ENCODE measurements at regions not wholly inside any gene's neighbourhood (a gene's known extent, or its start where the extent isn't known, plus 50 kb on each side); places are given as distances from the start of the nearest gene placed in this dataset.

DNA sequence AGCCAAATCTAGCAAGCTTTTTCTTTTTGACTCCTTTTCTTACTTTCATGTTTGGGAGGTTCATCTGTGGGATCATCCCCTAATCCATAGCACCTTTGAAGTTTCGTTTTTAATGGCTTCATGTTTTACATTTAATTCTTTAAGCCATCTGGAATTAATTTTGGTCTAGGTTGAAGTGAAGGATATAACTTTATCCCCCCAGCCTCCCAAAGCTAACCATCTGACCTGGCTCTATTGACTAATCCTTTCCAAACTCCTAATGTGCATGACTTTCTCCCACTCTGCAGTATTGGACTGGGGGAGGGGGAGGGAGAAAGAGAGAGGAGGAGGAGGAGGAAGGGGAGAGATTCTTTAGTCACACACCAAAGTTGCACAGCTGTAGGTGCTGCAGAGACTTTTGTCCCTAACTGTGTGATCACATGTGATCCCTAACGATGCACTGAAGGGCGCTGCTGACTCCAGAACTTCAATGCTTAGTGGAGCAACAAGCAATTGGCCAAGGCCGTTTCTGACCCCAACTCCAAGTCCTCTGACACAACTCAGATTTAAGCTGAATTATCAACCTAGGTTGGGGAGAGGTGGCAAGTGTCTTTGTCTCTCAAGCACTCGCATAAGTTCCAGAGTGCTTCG lies 191.6 kb downstream of the HUNK start (continued):
- TF ChIP-seq, protein P1, sequence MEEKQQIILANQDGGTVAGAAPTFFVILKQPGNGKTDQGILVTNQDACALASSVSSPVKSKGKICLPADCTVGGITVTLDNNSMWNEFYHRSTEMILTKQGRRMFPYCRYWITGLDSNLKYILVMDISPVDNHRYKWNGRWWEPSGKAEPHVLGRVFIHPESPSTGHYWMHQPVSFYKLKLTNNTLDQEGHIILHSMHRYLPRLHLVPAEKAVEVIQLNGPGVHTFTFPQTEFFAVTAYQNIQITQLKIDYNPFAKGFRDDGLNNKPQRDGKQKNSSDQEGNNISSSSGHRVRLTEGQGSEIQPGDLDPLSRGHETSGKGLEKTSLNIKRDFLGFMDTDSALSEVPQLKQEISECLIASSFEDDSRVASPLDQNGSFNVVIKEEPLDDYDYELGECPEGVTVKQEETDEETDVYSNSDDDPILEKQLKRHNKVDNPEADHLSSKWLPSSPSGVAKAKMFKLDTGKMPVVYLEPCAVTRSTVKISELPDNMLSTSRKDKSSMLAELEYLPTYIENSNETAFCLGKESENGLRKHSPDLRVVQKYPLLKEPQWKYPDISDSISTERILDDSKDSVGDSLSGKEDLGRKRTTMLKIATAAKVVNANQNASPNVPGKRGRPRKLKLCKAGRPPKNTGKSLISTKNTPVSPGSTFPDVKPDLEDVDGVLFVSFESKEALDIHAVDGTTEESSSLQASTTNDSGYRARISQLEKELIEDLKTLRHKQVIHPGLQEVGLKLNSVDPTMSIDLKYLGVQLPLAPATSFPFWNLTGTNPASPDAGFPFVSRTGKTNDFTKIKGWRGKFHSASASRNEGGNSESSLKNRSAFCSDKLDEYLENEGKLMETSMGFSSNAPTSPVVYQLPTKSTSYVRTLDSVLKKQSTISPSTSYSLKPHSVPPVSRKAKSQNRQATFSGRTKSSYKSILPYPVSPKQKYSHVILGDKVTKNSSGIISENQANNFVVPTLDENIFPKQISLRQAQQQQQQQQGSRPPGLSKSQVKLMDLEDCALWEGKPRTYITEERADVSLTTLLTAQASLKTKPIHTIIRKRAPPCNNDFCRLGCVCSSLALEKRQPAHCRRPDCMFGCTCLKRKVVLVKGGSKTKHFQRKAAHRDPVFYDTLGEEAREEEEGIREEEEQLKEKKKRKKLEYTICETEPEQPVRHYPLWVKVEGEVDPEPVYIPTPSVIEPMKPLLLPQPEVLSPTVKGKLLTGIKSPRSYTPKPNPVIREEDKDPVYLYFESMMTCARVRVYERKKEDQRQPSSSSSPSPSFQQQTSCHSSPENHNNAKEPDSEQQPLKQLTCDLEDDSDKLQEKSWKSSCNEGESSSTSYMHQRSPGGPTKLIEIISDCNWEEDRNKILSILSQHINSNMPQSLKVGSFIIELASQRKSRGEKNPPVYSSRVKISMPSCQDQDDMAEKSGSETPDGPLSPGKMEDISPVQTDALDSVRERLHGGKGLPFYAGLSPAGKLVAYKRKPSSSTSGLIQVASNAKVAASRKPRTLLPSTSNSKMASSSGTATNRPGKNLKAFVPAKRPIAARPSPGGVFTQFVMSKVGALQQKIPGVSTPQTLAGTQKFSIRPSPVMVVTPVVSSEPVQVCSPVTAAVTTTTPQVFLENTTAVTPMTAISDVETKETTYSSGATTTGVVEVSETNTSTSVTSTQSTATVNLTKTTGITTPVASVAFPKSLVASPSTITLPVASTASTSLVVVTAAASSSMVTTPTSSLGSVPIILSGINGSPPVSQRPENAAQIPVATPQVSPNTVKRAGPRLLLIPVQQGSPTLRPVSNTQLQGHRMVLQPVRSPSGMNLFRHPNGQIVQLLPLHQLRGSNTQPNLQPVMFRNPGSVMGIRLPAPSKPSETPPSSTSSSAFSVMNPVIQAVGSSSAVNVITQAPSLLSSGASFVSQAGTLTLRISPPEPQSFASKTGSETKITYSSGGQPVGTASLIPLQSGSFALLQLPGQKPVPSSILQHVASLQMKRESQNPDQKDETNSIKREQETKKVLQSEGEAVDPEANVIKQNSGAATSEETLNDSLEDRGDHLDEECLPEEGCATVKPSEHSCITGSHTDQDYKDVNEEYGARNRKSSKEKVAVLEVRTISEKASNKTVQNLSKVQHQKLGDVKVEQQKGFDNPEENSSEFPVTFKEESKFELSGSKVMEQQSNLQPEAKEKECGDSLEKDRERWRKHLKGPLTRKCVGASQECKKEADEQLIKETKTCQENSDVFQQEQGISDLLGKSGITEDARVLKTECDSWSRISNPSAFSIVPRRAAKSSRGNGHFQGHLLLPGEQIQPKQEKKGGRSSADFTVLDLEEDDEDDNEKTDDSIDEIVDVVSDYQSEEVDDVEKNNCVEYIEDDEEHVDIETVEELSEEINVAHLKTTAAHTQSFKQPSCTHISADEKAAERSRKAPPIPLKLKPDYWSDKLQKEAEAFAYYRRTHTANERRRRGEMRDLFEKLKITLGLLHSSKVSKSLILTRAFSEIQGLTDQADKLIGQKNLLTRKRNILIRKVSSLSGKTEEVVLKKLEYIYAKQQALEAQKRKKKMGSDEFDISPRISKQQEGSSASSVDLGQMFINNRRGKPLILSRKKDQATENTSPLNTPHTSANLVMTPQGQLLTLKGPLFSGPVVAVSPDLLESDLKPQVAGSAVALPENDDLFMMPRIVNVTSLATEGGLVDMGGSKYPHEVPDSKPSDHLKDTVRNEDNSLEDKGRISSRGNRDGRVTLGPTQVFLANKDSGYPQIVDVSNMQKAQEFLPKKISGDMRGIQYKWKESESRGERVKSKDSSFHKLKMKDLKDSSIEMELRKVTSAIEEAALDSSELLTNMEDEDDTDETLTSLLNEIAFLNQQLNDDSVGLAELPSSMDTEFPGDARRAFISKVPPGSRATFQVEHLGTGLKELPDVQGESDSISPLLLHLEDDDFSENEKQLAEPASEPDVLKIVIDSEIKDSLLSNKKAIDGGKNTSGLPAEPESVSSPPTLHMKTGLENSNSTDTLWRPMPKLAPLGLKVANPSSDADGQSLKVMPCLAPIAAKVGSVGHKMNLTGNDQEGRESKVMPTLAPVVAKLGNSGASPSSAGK (IDR thresholded peaks at IDR 0.05): no peak
- TF ChIP-seq HINFP (tag; conservative IDR thresholded peaks at IDR 0.05; ENCODE audit: low read depth): no peak
- no peak for TF ChIP-seq TAF7 (tag; IDR thresholded peaks at IDR 0.05)
- TF ChIP-seq U2AF2 (optimal IDR thresholded peaks at IDR 0.05; ENCODE audit: low read depth, low read length): no peak
- TF ChIP-seq MTA2 (IDR thresholded peaks at IDR 0.05; ENCODE audit: low read depth): no peak
- TF ChIP-seq ZFP36 (IDR thresholded peaks at IDR 0.05; ENCODE audit: low read depth, low read length, partially characterized antibody): no peak
- no peak for TF ChIP-seq ZFX (CRISPR knock-in tag; IDR thresholded peaks at IDR 0.05)
- TF ChIP-seq NRF1 (conservative IDR thresholded peaks at IDR 0.05 in 1 of 2, IDR thresholded peaks at IDR 0.05 in 1 of 2): no peak
- TF ChIP-seq FOXJ2 (tag; IDR thresholded peaks at IDR 0.05): no peak
- TF ChIP-seq TCF7 (IDR thresholded peaks at IDR 0.05; ENCODE audit: borderline replicate concordance): no peak
- TF ChIP-seq ZNF57 (CRISPR knock-in tag; IDR thresholded peaks at IDR 0.05): no peak
- no peak for TF ChIP-seq PTTG1 (tag; IDR thresholded peaks at IDR 0.05; ENCODE audit: low read depth)
